Vagina (tissue), 2 donors: ENCODE measurements at regions not wholly inside any gene's neighbourhood (a gene's known extent, or its start where the extent isn't known, plus 50 kb on each side); places are given as distances from the start of the nearest gene placed in this dataset.

Experiments used
- POLR2A ChIP-seq, 2 donors: fragments of 450-650 bp; IDR thresholded peaks; one replicate each; pipeline ENCODE4 v1.6.1; 2017; ENCODE audit warnings: antibody characterized with exemption in 2 of 2, mild to moderate bottlenecking in 2 of 2, moderate library complexity in 2 of 2
- POLR2AphosphoS5 ChIP-seq, 2 donors: sonication (generic); formaldehyde crosslinking; IDR thresholded peaks; one replicate each; pipeline ENCODE4 v1.9.0; 2017; ENCODE audit warnings: antibody characterized with exemption in 2 of 2, mild to moderate bottlenecking in 2 of 2, low read depth in 1 of 2; ENCODE audit not compliant: insufficient read depth in 1 of 2
- TF ChIP-seq, protein P1 (sequence below), 3 experiments: fragments of 450-650 bp in 2 of 3; fragments of 200-600 bp in 1 of 3; sonication (generic) in 1 of 3; IDR thresholded peaks; one replicate each; pipeline ENCODE4 v1.5.1; 2017 to 2019; ENCODE audit warnings: antibody characterized with exemption in 3 of 3, mild to moderate bottlenecking in 2 of 3, moderate library complexity in 2 of 3

DNA sequence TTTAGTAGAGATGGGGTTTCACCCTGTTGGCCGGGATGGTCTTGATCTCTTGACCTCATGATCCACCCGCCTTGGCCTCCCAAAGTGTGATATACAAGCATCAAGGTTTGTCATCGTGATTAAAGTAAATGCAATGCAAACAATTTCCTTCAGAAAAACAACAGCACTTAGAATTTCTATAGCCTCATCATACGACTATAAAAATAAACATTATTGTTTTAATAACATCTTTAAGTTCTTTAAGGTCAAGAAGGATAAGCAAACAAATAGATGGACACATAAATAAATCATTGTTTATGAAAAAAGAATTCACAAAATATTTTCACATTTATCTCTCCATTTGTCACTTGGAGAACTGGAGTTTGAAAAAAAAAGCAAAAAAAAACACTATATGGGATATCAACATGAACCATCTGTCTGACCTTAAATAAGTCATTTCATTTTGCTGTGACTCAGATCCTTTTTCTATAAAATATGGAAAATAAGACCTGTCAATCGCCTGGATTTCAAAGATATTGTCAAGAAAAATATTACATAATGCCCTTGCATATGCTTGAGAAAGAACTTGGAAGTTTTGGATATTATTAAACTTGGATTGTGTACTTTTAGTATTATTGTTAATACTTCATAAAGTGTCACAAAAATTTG, 642.0 kb upstream of the KCNMB2 start:
- TF ChIP-seq, protein P1, sequence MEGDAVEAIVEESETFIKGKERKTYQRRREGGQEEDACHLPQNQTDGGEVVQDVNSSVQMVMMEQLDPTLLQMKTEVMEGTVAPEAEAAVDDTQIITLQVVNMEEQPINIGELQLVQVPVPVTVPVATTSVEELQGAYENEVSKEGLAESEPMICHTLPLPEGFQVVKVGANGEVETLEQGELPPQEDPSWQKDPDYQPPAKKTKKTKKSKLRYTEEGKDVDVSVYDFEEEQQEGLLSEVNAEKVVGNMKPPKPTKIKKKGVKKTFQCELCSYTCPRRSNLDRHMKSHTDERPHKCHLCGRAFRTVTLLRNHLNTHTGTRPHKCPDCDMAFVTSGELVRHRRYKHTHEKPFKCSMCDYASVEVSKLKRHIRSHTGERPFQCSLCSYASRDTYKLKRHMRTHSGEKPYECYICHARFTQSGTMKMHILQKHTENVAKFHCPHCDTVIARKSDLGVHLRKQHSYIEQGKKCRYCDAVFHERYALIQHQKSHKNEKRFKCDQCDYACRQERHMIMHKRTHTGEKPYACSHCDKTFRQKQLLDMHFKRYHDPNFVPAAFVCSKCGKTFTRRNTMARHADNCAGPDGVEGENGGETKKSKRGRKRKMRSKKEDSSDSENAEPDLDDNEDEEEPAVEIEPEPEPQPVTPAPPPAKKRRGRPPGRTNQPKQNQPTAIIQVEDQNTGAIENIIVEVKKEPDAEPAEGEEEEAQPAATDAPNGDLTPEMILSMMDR (IDR thresholded peaks at IDR 0.05), result no peak
- TF ChIP-seq POLR2AphosphoS5 (IDR thresholded peaks at IDR 0.05; ENCODE audit: insufficient read depth in 1 of 2, low read depth in 1 of 2), result no peak
- no peak for TF ChIP-seq POLR2A (IDR thresholded peaks at IDR 0.05)
